ENCODE measurements at regions not wholly inside any gene's neighbourhood (a gene's known extent, or its start where the extent isn't known, plus 50 kb on each side); places are given as distances from the start of the nearest gene placed in this dataset.

GRCh38 chr13:66069570-66069969, 1160.6 kb downstream of the PCDH9 start:
- H3K56ac ChIP-seq (ENCODE audit: low read length): no peak overlapping the region
- no peak overlapping the region for H3K4me2 ChIP-seq (ENCODE audit: low read length)
- H3K36me3 ChIP-seq (ENCODE audit: control insufficient read depth, insufficient read depth, low read length): no peaks in the 10 kb centered on the region
- WGBS (ENCODE audit: extremely low coverage, insufficient coverage, low lambda C conversion rate): no CpG with 5 or more reads among the region's 1 CpG
- H2AK5ac ChIP-seq (ENCODE audit: low read length): no peak overlapping the region
- DNase-seq: no peak
- H4K5ac ChIP-seq (ENCODE audit: low read length): no peak overlapping the region
- no peaks in the 10 kb centered on the region for H3K79me1 ChIP-seq (ENCODE audit: low read length)
- H3K9ac ChIP-seq (ENCODE audit: low read length): no peak overlapping the region
- no peak overlapping the region for H2BK5ac ChIP-seq (ENCODE audit: low read length)
- H3K4me1 ChIP-seq (ENCODE audit: control insufficient read depth, low read depth, low read length): no peaks in the 10 kb centered on the region
- H3K79me2 ChIP-seq (ENCODE audit: control insufficient read depth, insufficient read depth, low read length): no peaks in the 10 kb centered on the region
- no peak overlapping the region for H3K4me3 ChIP-seq (ENCODE audit: low read length)
- H2BK120ac ChIP-seq (ENCODE audit: low read depth, low read length): no peak overlapping the region
- H2BK15ac ChIP-seq (replicated peaks; ENCODE audit: low read depth): no peak overlapping the region
- no peak overlapping the region for H4K8ac ChIP-seq (ENCODE audit: low read depth, low read length)
- H3K4ac ChIP-seq (ENCODE audit: low read depth, low read length): no peak overlapping the region
- H3K18ac ChIP-seq (ENCODE audit: low read length): no peak overlapping the region
- no peak overlapping the region for H3K27ac ChIP-seq (ENCODE audit: low read depth, low read length)
- no peaks in the 10 kb centered on the region for H3K27me3 ChIP-seq (ENCODE audit: insufficient read depth, low read length, poor library complexity)
- H3K23ac ChIP-seq (ENCODE audit: low read length): no peak overlapping the region

GRCh38 chr13:66068683-66069082, 1161.5 kb downstream of the PCDH9 start:
- no peaks in the 10 kb centered on the region for H3K79me2 ChIP-seq (ENCODE audit: control insufficient read depth, insufficient read depth, low read length)
- H4K5ac ChIP-seq (ENCODE audit: low read length): no peak overlapping the region
- no peak overlapping the region for H3K56ac ChIP-seq (ENCODE audit: low read length)
- no peak overlapping the region for H2BK120ac ChIP-seq (ENCODE audit: low read depth, low read length)
- no peak overlapping the region for H4K8ac ChIP-seq (ENCODE audit: low read depth, low read length)
- H3K4ac ChIP-seq (ENCODE audit: low read depth, low read length): no peak overlapping the region
- H2BK15ac ChIP-seq (replicated peaks; ENCODE audit: low read depth): no peak overlapping the region
- no CpG with 5 or more reads among the region's 2 CpGs for WGBS (ENCODE audit: extremely low coverage, insufficient coverage, low lambda C conversion rate)
- no peak overlapping the region for H3K27ac ChIP-seq (ENCODE audit: low read depth, low read length)
- no peaks in the 10 kb centered on the region for H3K27me3 ChIP-seq (ENCODE audit: insufficient read depth, low read length, poor library complexity)
- no peaks in the 10 kb centered on the region for H3K4me1 ChIP-seq (ENCODE audit: control insufficient read depth, low read depth, low read length)
- H3K23ac ChIP-seq (ENCODE audit: low read length): no peak overlapping the region
- H3K4me2 ChIP-seq (ENCODE audit: low read length): no peak overlapping the region
- no peak overlapping the region for H2AK5ac ChIP-seq (ENCODE audit: low read length)
- H3K79me1 ChIP-seq (ENCODE audit: low read length): no peaks in the 10 kb centered on the region
- no peak for DNase-seq
- no peak overlapping the region for H3K18ac ChIP-seq (ENCODE audit: low read length)
- no peaks in the 10 kb centered on the region for H3K36me3 ChIP-seq (ENCODE audit: control insufficient read depth, insufficient read depth, low read length)
- H3K4me3 ChIP-seq (ENCODE audit: low read length): no peak overlapping the region
- H3K9ac ChIP-seq (ENCODE audit: low read length): no peak overlapping the region
- H2BK5ac ChIP-seq (ENCODE audit: low read length): no peak overlapping the region

- Histone ChIP-seq H4K8ac (ENCODE audit: low read depth, low read length) (no peak overlapping the region), H3K4me1 (ENCODE audit: control insufficient read depth, low read depth, low read length) (no peaks in the 10 kb centered on the region), H2BK5ac (ENCODE audit: low read length) (no peak overlapping the region), H4K5ac (ENCODE audit: low read length) (no peak overlapping the region), H3K23ac (ENCODE audit: low read length) (no peak overlapping the region), H2BK15ac (replicated peaks; ENCODE audit: low read depth) (no peak overlapping the region), H3K9ac (ENCODE audit: low read length) (no peak overlapping the region), H3K56ac (ENCODE audit: low read length) (no peak overlapping the region), H3K79me2 (ENCODE audit: control insufficient read depth, insufficient read depth, low read length) (no peaks in the 10 kb centered on the region), H3K79me1 (ENCODE audit: low read length) (no peaks in the 10 kb centered on the region), H3K4me2 (ENCODE audit: low read length) (no peak overlapping the region), H3K27me3 (ENCODE audit: insufficient read depth, low read length, poor library complexity) (no peaks in the 10 kb centered on the region), H2BK120ac (ENCODE audit: low read depth, low read length) (no peak overlapping the region), H3K18ac (ENCODE audit: low read length) (no peak overlapping the region), H3K36me3 (ENCODE audit: control insufficient read depth, insufficient read depth, low read length) (no peaks in the 10 kb centered on the region), H3K4ac (ENCODE audit: low read depth, low read length) (no peak overlapping the region), H3K27ac (ENCODE audit: low read depth, low read length) (no peak overlapping the region), H2AK5ac (ENCODE audit: low read length) (no peak overlapping the region), H3K4me3 (ENCODE audit: low read length) (no peak overlapping the region)
- DNase-seq: no peak
- WGBS (ENCODE audit: extremely low coverage, insufficient coverage, low lambda C conversion rate): no CpG with 5 or more reads among the region's 4 CpGs
These were observed 1181.2 kb downstream of the PCDH9 start for GRCh38 chr13:66048888-66049287.

- H2AK5ac ChIP-seq (ENCODE audit: low read length): no peak overlapping the region
- DNase-seq: no peak
- no peak overlapping the region for H4K5ac ChIP-seq (ENCODE audit: low read length)
- no CpG with 5 or more reads among the region's 2 CpGs for WGBS (ENCODE audit: extremely low coverage, insufficient coverage, low lambda C conversion rate)
- no peak overlapping the region for H3K4me2 ChIP-seq (ENCODE audit: low read length)
- no peak overlapping the region for H2BK15ac ChIP-seq (replicated peaks; ENCODE audit: low read depth)
- no peak overlapping the region for H4K8ac ChIP-seq (ENCODE audit: low read depth, low read length)
- no peak overlapping the region for H2BK120ac ChIP-seq (ENCODE audit: low read depth, low read length)
- no peaks in the 10 kb centered on the region for H3K27me3 ChIP-seq (ENCODE audit: insufficient read depth, low read length, poor library complexity)
- H3K79me1 ChIP-seq (ENCODE audit: low read length): no peaks in the 10 kb centered on the region
- H3K56ac ChIP-seq (ENCODE audit: low read length): no peak overlapping the region
- H3K36me3 ChIP-seq (ENCODE audit: control insufficient read depth, insufficient read depth, low read length): no peaks in the 10 kb centered on the region
- H2BK5ac ChIP-seq (ENCODE audit: low read length): no peak overlapping the region
- H3K79me2 ChIP-seq (ENCODE audit: control insufficient read depth, insufficient read depth, low read length): no peaks in the 10 kb centered on the region
- H3K9ac ChIP-seq (ENCODE audit: low read length): no peak overlapping the region
- no peak overlapping the region for H3K18ac ChIP-seq (ENCODE audit: low read length)
- no peak overlapping the region for H3K4me3 ChIP-seq (ENCODE audit: low read length)
- no peak overlapping the region for H3K27ac ChIP-seq (ENCODE audit: low read depth, low read length)
- H3K23ac ChIP-seq (ENCODE audit: low read length): no peak overlapping the region
- no peaks in the 10 kb centered on the region for H3K4me1 ChIP-seq (ENCODE audit: control insufficient read depth, low read depth, low read length)
- H3K4ac ChIP-seq (ENCODE audit: low read depth, low read length): no peak overlapping the region
These were observed 1189.6 kb downstream of the PCDH9 start for GRCh38 chr13:66040506-66040905.

GRCh38 chr13:66037096-66037495, 1193.0 kb downstream of the PCDH9 start:
- Histone ChIP-seq H3K79me2 (ENCODE audit: control insufficient read depth, insufficient read depth, low read length) (no peaks in the 10 kb centered on the region), H4K8ac (ENCODE audit: low read depth, low read length) (no peak overlapping the region), H3K4me3 (ENCODE audit: low read length) (no peak overlapping the region), H3K18ac (ENCODE audit: low read length) (no peak overlapping the region), H2AK5ac (ENCODE audit: low read length) (no peak overlapping the region), H3K27me3 (ENCODE audit: insufficient read depth, low read length, poor library complexity) (no peaks in the 10 kb centered on the region), H3K36me3 (ENCODE audit: control insufficient read depth, insufficient read depth, low read length) (no peaks in the 10 kb centered on the region), H3K79me1 (ENCODE audit: low read length) (no peaks in the 10 kb centered on the region), H2BK15ac (replicated peaks; ENCODE audit: low read depth) (no peak overlapping the region), H3K27ac (ENCODE audit: low read depth, low read length) (no peak overlapping the region), H3K9ac (ENCODE audit: low read length) (no peak overlapping the region), H3K23ac (ENCODE audit: low read length) (no peak overlapping the region), H2BK5ac (ENCODE audit: low read length) (no peak overlapping the region), H3K56ac (ENCODE audit: low read length) (no peak overlapping the region), H3K4me1 (ENCODE audit: control insufficient read depth, low read depth, low read length) (no peaks in the 10 kb centered on the region), H3K4ac (ENCODE audit: low read depth, low read length) (no peak overlapping the region), H3K4me2 (ENCODE audit: low read length) (no peak overlapping the region), H4K5ac (ENCODE audit: low read length) (no peak overlapping the region), H2BK120ac (ENCODE audit: low read depth, low read length) (no peak overlapping the region)
- WGBS (ENCODE audit: extremely low coverage, insufficient coverage, low lambda C conversion rate): no CpG with 5 or more reads among the region's 2 CpGs
- DNase-seq: no peak

- Histone ChIP-seq H3K79me2 (ENCODE audit: control insufficient read depth, insufficient read depth, low read length) (no peaks in the 10 kb centered on the region), H3K27ac (ENCODE audit: low read depth, low read length) (no peak overlapping the region), H3K4me1 (ENCODE audit: control insufficient read depth, low read depth, low read length) (no peaks in the 10 kb centered on the region), H4K5ac (ENCODE audit: low read length) (no peak overlapping the region), H3K18ac (ENCODE audit: low read length) (no peak overlapping the region), H3K23ac (ENCODE audit: low read length) (no peak overlapping the region), H3K27me3 (ENCODE audit: insufficient read depth, low read length, poor library complexity) (no peaks in the 10 kb centered on the region), H3K36me3 (ENCODE audit: control insufficient read depth, insufficient read depth, low read length) (no peaks in the 10 kb centered on the region), H2BK5ac (ENCODE audit: low read length) (no peak overlapping the region), H2BK120ac (ENCODE audit: low read depth, low read length) (no peak overlapping the region), H3K9ac (ENCODE audit: low read length) (no peak overlapping the region), H3K56ac (ENCODE audit: low read length) (no peak overlapping the region), H3K4me3 (ENCODE audit: low read length) (no peak overlapping the region), H3K4ac (ENCODE audit: low read depth, low read length) (no peak overlapping the region), H3K79me1 (ENCODE audit: low read length) (no peaks in the 10 kb centered on the region), H2AK5ac (ENCODE audit: low read length) (no peak overlapping the region), H2BK15ac (replicated peaks; ENCODE audit: low read depth) (no peak overlapping the region), H4K8ac (ENCODE audit: low read depth, low read length) (no peak overlapping the region), H3K4me2 (ENCODE audit: low read length) (no peak overlapping the region)
- WGBS (ENCODE audit: extremely low coverage, insufficient coverage, low lambda C conversion rate): no CpG with 5 or more reads among the region's 2 CpGs
- DNase-seq: no peak
These were observed 1193.5 kb downstream of the PCDH9 start for GRCh38 chr13:66036636-66037035.
